ENCODE measurements at regions not wholly inside any gene's neighbourhood (a gene's known extent, or its start where the extent isn't known, plus 50 kb on each side); places are given as distances from the start of the nearest gene placed in this dataset.

DNA sequence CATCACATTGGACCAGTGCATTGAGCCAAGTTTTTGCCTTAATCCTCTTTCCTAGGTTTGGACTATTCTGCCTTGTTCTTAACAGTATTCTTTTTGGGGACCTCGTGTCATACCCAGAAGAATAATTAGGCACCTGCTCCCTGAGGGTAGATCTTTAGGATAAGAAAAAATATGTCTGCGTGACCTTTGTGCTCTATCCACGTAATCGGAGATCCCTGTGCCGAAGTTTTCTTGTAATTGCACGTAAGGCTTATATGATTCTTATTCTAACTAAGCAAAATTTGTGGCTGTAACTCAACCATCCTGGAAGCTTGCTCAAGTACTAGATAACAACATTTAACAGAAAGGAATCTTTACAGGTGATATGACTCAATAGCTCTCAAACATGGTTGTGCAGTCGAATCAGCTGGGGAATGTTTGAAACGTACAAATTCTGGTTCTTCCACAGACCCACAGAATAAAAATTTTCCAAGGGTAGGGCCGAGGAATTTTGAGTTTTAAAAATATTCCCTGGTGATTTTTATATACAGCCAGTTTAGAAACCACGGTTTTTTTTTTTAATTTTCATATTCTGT, 344.3 kb downstream of the GBA3 start:
- Histone ChIP-seq H3K27me3 (ENCODE audit: control insufficient read depth, insufficient read depth, low read length) (no peaks in the 10 kb centered on the region), H3K4me1 (ENCODE audit: control insufficient read depth in 2 of 3, insufficient read depth in 2 of 3, low read depth in 1 of 3, low read length in 3 of 3) (no peaks in the 10 kb centered on the region), H3K27ac (ENCODE audit: low read depth in 2 of 2, low read length in 2 of 2) (no peak overlapping the region), H3K9ac (ENCODE audit: low read length in 3 of 3) (no peak overlapping the region), H3K9me3 (ENCODE audit: control insufficient read depth in 2 of 3, insufficient read depth in 1 of 3, low read length in 3 of 3) (no peaks in the 10 kb centered on the region), H3K4me3 (ENCODE audit: low read length in 3 of 3) (no peak overlapping the region), H3K36me3 (ENCODE audit: control insufficient read depth in 2 of 3, insufficient read depth in 3 of 3, low read length in 3 of 3) (no peaks in the 10 kb centered on the region)
- intact Hi-C loops (cut with DNase I): no loop called here
- FAIRE-seq (no peak), DNase-seq (no peak)
- TF ChIP-seq CTCF (IDR thresholded peaks at IDR 0.05; ENCODE audit: borderline replicate concordance, extremely low read depth, insufficient read depth): no peak

GRCh38 chr4:23036503-23036902, 343.8 kb downstream of the GBA3 start:
- no peak for FAIRE-seq
- no peak for DNase-seq

DNA sequence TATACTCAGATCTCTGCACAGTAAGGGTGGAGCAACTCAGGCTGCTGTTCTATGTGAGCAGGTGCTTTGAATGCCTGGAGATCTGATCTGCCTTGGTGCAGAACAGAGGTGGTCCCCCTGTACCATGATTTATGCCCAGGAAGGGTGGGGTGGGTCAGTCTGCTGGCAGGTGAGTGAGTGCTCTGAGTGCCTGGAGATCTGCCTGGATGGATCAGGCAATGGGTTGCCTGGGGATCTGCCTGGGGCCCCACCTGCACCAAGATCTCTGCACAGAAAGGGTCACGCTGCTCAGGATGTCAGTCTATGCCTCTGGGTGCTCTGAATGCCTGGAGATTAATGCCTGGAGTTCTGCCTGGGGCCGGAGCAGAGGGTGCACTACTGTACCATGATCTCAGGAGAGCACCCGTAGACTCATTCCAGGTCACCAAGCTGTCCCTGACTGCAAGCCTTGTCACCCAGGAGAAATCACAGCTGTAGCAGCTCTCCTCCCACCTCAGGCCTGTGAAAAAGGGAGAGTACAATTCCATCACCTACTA, 342.9 kb downstream of the GBA3 start:
- Histone ChIP-seq H3K9ac (ENCODE audit: low read length in 3 of 3) (no peak overlapping the region), H3K4me1 (ENCODE audit: control insufficient read depth in 2 of 3, insufficient read depth in 2 of 3, low read depth in 1 of 3, low read length in 3 of 3) (no peaks in the 10 kb centered on the region), H3K36me3 (ENCODE audit: control insufficient read depth in 2 of 3, insufficient read depth in 3 of 3, low read length in 3 of 3) (no peaks in the 10 kb centered on the region), H3K27me3 (ENCODE audit: control insufficient read depth, insufficient read depth, low read length) (no peaks in the 10 kb centered on the region), H3K27ac (ENCODE audit: low read depth in 2 of 2, low read length in 2 of 2) (no peak overlapping the region), H3K4me3 (ENCODE audit: low read length in 3 of 3) (no peak overlapping the region), H3K9me3 (ENCODE audit: control insufficient read depth in 2 of 3, insufficient read depth in 1 of 3, low read length in 3 of 3) (no peaks in the 10 kb centered on the region)
- DNase-seq: no peak
- no peak for FAIRE-seq
- TF ChIP-seq CTCF (IDR thresholded peaks at IDR 0.05; ENCODE audit: borderline replicate concordance, extremely low read depth, insufficient read depth): no peak
- intact Hi-C loops (cut with DNase I): no loop called here

More at GRCh38 chr4:23036503-23036902, 343.8 kb downstream of the GBA3 start:
- Histone ChIP-seq H3K9ac (ENCODE audit: low read length in 3 of 3) (no peak overlapping the region), H3K36me3 (ENCODE audit: control insufficient read depth in 2 of 3, insufficient read depth in 3 of 3, low read length in 3 of 3) (no peaks in the 10 kb centered on the region), H3K27me3 (ENCODE audit: control insufficient read depth, insufficient read depth, low read length) (no peaks in the 10 kb centered on the region), H3K4me1 (ENCODE audit: control insufficient read depth in 2 of 3, insufficient read depth in 2 of 3, low read depth in 1 of 3, low read length in 3 of 3) (no peaks in the 10 kb centered on the region), H3K27ac (ENCODE audit: low read depth in 2 of 2, low read length in 2 of 2) (no peak overlapping the region), H3K4me3 (ENCODE audit: low read length in 3 of 3) (no peak overlapping the region), H3K9me3 (ENCODE audit: control insufficient read depth in 2 of 3, insufficient read depth in 1 of 3, low read length in 3 of 3) (no peaks in the 10 kb centered on the region)
- intact Hi-C loops (cut with DNase I): no loop called here
- no peak for TF ChIP-seq CTCF (IDR thresholded peaks at IDR 0.05; ENCODE audit: borderline replicate concordance, extremely low read depth, insufficient read depth)

GRCh38 chr4:23034731-23035130, 342.0 kb downstream of the GBA3 start:
- no peak for DNase-seq
- FAIRE-seq: no peak
- H3K27ac ChIP-seq (ENCODE audit: low read depth in 2 of 2, low read length in 2 of 2): no peak overlapping the region
- H3K27me3 ChIP-seq (ENCODE audit: control insufficient read depth, insufficient read depth, low read length): no peaks in the 10 kb centered on the region
- H3K9ac ChIP-seq (ENCODE audit: low read length in 3 of 3): no peak overlapping the region
- no peak overlapping the region for H3K4me3 ChIP-seq (ENCODE audit: low read length in 3 of 3)
- no peaks in the 10 kb centered on the region for H3K36me3 ChIP-seq (ENCODE audit: control insufficient read depth in 2 of 3, insufficient read depth in 3 of 3, low read length in 3 of 3)
- no peak for TF ChIP-seq CTCF (IDR thresholded peaks at IDR 0.05; ENCODE audit: borderline replicate concordance, extremely low read depth, insufficient read depth)
- intact Hi-C loops (cut with DNase I): no loop called here
- no peaks in the 10 kb centered on the region for H3K9me3 ChIP-seq (ENCODE audit: control insufficient read depth in 2 of 3, insufficient read depth in 1 of 3, low read length in 3 of 3)
- H3K4me1 ChIP-seq (ENCODE audit: control insufficient read depth in 2 of 3, insufficient read depth in 2 of 3, low read depth in 1 of 3, low read length in 3 of 3): no peaks in the 10 kb centered on the region
